ENCODE measurements at regions not wholly inside any gene's neighbourhood (a gene's known extent, or its start where the extent isn't known, plus 50 kb on each side); places are given as distances from the start of the nearest gene placed in this dataset.
A peak's percentile ranks its signal among the peaks of the same experiment; 100 is the strongest.

DNA sequence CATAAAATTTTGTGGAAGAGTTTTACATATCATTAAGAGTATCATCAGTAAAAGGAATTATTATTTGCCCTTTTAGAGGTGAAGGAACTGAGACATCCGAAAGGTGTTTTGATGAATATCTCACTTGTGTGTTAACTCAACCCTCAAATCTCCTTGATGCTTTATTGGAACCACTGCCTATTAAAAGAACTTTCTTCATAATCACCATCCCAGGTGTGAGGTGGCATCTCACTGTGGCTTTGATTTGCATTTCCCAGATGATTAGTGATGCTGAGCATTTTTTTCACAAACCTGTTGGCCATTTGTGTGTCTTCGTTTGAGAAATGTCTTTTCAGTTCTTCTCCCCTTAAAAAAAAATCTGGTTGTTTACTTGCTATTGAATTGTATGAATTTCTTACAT is 134.0 kb upstream of the SYN3 start:
- no peaks in the 10 kb centered on the region for H3K4me1 ChIP-seq (ENCODE audit: control insufficient read depth in 2 of 2, insufficient read depth in 2 of 2, low read length in 2 of 2)
- WGBS = 63% methylated on average over 2 of the region's 2 CpGs
- H3K4me3 ChIP-seq (ENCODE audit: low read length in 2 of 2) = no peak overlapping the region
- no peak overlapping the region for H3K27ac ChIP-seq (ENCODE audit: low read depth in 1 of 2, low read length in 1 of 2)
- H3K36me3 ChIP-seq (ENCODE audit: control insufficient read depth in 2 of 2, insufficient read depth in 2 of 2, low read length in 1 of 2) = no peaks in the 10 kb centered on the region
- H3K9me3 ChIP-seq (ENCODE audit: control insufficient read depth in 2 of 2, insufficient read depth in 1 of 2, low read length in 1 of 2) = no peaks in the 10 kb centered on the region
- no peaks in the 10 kb centered on the region for H3K27me3 ChIP-seq (ENCODE audit: control insufficient read depth in 2 of 2, insufficient read depth in 1 of 2, low read length in 1 of 2)
- DNase-seq (ENCODE audit: low read depth in 6 of 9, low spot score in 9 of 9) = no peak

GRCh38 chr22:33188326-33188725 is 130.1 kb upstream of the SYN3 start:
- H3K9me3 ChIP-seq (ENCODE audit: control insufficient read depth in 2 of 2, insufficient read depth in 1 of 2, low read length in 1 of 2) = no peaks in the 10 kb centered on the region
- H3K27me3 ChIP-seq (ENCODE audit: control insufficient read depth in 2 of 2, insufficient read depth in 1 of 2, low read length in 1 of 2) = no peaks in the 10 kb centered on the region
- H3K4me3 ChIP-seq (ENCODE audit: low read length in 2 of 2) = no peak overlapping the region
- 75% methylated on average over 2 of the region's 2 CpGs for WGBS
- no peaks in the 10 kb centered on the region for H3K4me1 ChIP-seq (ENCODE audit: control insufficient read depth in 2 of 2, insufficient read depth in 2 of 2, low read length in 2 of 2)
- no peaks in the 10 kb centered on the region for H3K36me3 ChIP-seq (ENCODE audit: control insufficient read depth in 2 of 2, insufficient read depth in 2 of 2, low read length in 1 of 2)
- no peak for DNase-seq (ENCODE audit: low read depth in 6 of 9, low spot score in 9 of 9)
- no peak overlapping the region for H3K27ac ChIP-seq (ENCODE audit: low read depth in 1 of 2, low read length in 1 of 2)

- no peaks in the 10 kb centered on the region for H3K4me1 ChIP-seq (ENCODE audit: control insufficient read depth in 2 of 2, insufficient read depth in 2 of 2, low read length in 2 of 2)
- H3K27ac ChIP-seq (ENCODE audit: low read depth in 1 of 2, low read length in 1 of 2) = no peak overlapping the region
- H3K4me3 ChIP-seq (ENCODE audit: low read length in 2 of 2) = no peak overlapping the region
- H3K27me3 ChIP-seq (ENCODE audit: control insufficient read depth in 2 of 2, insufficient read depth in 1 of 2, low read length in 1 of 2) = no peaks in the 10 kb centered on the region
- WGBS = 86% methylated on average over 2 of the region's 2 CpGs
- no peak for DNase-seq (ENCODE audit: low read depth in 6 of 9, low spot score in 9 of 9)
- H3K9me3 ChIP-seq (ENCODE audit: control insufficient read depth in 2 of 2, insufficient read depth in 1 of 2, low read length in 1 of 2) = no peaks in the 10 kb centered on the region
- no peaks in the 10 kb centered on the region for H3K36me3 ChIP-seq (ENCODE audit: control insufficient read depth in 2 of 2, insufficient read depth in 2 of 2, low read length in 1 of 2)
These were observed 128.6 kb upstream of the SYN3 start for GRCh38 chr22:33186816-33187215.

DNA sequence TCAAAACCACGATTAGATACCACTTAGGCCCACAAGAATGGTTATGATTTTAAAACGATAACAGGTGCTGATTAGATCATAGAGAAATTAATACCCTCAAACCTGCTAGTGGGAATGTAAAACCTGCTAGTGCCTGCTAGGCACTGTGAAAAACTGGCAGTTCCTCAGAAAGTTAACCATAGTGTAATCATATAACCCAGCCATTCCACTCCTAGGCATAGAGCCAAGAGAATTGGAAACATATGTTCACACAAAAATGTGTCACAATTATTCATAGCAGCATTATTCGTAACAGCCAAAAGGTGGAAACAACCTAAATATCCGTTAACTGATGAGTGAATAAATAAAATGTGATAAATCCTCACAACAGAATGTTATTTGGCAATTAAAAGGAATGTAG is 122.2 kb upstream of the SYN3 start:
- DNase-seq (ENCODE audit: low read depth in 6 of 9, low spot score in 9 of 9) = peak in 1 of 9 donors; percentile 6
- Histone ChIP-seq H3K27me3 (ENCODE audit: control insufficient read depth in 2 of 2, insufficient read depth in 1 of 2, low read length in 1 of 2) (no peaks in the 10 kb centered on the region), H3K9me3 (ENCODE audit: control insufficient read depth in 2 of 2, insufficient read depth in 1 of 2, low read length in 1 of 2) (no peaks in the 10 kb centered on the region), H3K27ac (ENCODE audit: low read depth in 1 of 2, low read length in 1 of 2) (no peak overlapping the region), H3K4me3 (ENCODE audit: low read length in 2 of 2) (no peak overlapping the region), H3K36me3 (ENCODE audit: control insufficient read depth in 2 of 2, insufficient read depth in 2 of 2, low read length in 1 of 2) (no peaks in the 10 kb centered on the region), H3K4me1 (ENCODE audit: control insufficient read depth in 2 of 2, insufficient read depth in 2 of 2, low read length in 2 of 2) (no peaks in the 10 kb centered on the region)
- 86% methylated on average over 4 of the region's 4 CpGs for WGBS

DNA sequence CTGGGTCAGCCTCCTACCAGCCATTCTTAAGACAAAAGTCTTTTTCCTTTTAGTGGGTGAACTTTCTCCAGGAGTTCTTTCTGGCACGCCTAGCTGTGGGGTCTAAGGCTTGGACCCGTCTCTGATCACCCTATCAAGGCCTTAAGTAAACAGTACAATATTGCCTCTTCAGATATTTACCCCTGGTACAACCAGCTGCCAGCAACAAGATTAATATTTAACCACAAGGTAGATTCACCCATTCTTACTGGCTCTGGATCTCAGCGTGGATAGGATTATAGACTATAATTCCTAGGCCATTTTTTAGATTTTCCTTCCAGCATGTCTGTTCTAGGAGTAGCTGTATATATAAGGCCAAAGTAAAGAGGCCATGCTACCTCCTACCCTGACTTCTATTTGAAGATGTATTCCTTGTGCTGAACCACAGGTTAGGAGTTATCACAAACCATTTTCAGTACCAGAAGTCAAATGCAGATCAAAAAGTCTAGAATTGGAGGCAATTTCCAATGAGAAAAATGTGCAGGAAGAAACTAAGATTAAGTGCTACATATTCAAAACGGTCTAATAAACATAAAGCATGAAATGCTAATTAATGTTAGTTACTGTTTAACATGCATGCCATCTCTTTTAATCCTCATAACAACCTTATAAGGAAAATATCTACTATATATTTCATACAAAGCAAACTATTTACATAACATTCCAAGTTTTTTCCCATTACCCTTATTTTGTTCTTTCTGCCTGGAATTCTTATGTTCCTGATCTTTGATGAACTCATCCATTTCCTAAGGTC is 110.0 kb upstream of the SYN3 start:
- no peak overlapping the region for H3K27ac ChIP-seq (ENCODE audit: low read depth in 1 of 2, low read length in 1 of 2)
- WGBS = 85% methylated on average over 4 of the region's 4 CpGs
- DNase-seq (ENCODE audit: low read depth in 6 of 9, low spot score in 9 of 9) = no peak

GRCh38 chr22:33166206-33166605 is 108.0 kb upstream of the SYN3 start:
- no peaks in the 10 kb centered on the region for H3K36me3 ChIP-seq (ENCODE audit: control insufficient read depth in 2 of 2, insufficient read depth in 2 of 2, low read length in 1 of 2)
- H3K9me3 ChIP-seq (ENCODE audit: control insufficient read depth in 2 of 2, insufficient read depth in 1 of 2, low read length in 1 of 2) = no peaks in the 10 kb centered on the region
- 60% methylated on average over 7 of the region's 7 CpGs for WGBS
- no peak overlapping the region for H3K27ac ChIP-seq (ENCODE audit: low read depth in 1 of 2, low read length in 1 of 2)
- H3K4me3 ChIP-seq (ENCODE audit: low read length in 2 of 2) = no peak overlapping the region
- no peaks in the 10 kb centered on the region for H3K27me3 ChIP-seq (ENCODE audit: control insufficient read depth in 2 of 2, insufficient read depth in 1 of 2, low read length in 1 of 2)
- no peaks in the 10 kb centered on the region for H3K4me1 ChIP-seq (ENCODE audit: control insufficient read depth in 2 of 2, insufficient read depth in 2 of 2, low read length in 2 of 2)
- no peak for DNase-seq (ENCODE audit: low read depth in 6 of 9, low spot score in 9 of 9)

More for the DNA sequence above, 110.0 kb upstream of the SYN3 start:
- no peaks in the 10 kb centered on the region for H3K4me1 ChIP-seq (ENCODE audit: control insufficient read depth in 2 of 2, insufficient read depth in 2 of 2, low read length in 2 of 2)
- no peak overlapping the region for H3K4me3 ChIP-seq (ENCODE audit: low read length in 2 of 2)
- H3K27me3 ChIP-seq (ENCODE audit: control insufficient read depth in 2 of 2, insufficient read depth in 1 of 2, low read length in 1 of 2) = no peaks in the 10 kb centered on the region
- no peaks in the 10 kb centered on the region for H3K36me3 ChIP-seq (ENCODE audit: control insufficient read depth in 2 of 2, insufficient read depth in 2 of 2, low read length in 1 of 2)
- H3K9me3 ChIP-seq (ENCODE audit: control insufficient read depth in 2 of 2, insufficient read depth in 1 of 2, low read length in 1 of 2) = no peaks in the 10 kb centered on the region

DNA sequence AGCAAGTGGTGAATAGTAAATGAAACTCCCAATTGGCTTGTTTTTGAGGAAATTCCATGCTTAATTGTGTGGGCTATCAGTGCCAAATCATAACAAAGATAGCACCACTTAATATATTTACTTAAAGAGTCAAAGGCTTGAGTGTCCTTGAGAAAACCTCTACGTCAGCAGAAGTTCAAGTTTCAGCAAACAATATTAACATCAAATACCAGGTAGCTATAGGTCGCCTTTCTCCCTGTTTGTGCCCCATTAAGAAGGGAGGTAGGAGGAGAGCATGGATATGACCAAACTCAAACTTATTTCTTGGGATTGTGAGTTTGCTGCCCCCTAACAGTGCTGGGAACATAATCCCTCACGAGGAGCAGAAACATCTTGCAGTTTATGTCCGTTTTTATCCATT is 105.6 kb upstream of the SYN3 start:
- Histone ChIP-seq H3K9me3 (ENCODE audit: control insufficient read depth in 2 of 2, insufficient read depth in 1 of 2, low read length in 1 of 2) (no peaks in the 10 kb centered on the region), H3K27me3 (ENCODE audit: control insufficient read depth in 2 of 2, insufficient read depth in 1 of 2, low read length in 1 of 2) (no peaks in the 10 kb centered on the region), H3K36me3 (ENCODE audit: control insufficient read depth in 2 of 2, insufficient read depth in 2 of 2, low read length in 1 of 2) (no peaks in the 10 kb centered on the region), H3K27ac (ENCODE audit: low read depth in 1 of 2, low read length in 1 of 2) (no peak overlapping the region), H3K4me3 (ENCODE audit: low read length in 2 of 2) (no peak overlapping the region), H3K4me1 (ENCODE audit: control insufficient read depth in 2 of 2, insufficient read depth in 2 of 2, low read length in 2 of 2) (no peaks in the 10 kb centered on the region)
- no peak for DNase-seq (ENCODE audit: low read depth in 6 of 9, low spot score in 9 of 9)
- WGBS = 75% methylated on average over 4 of the region's 4 CpGs

- Histone ChIP-seq H3K4me3 (ENCODE audit: low read length in 2 of 2) (no peak overlapping the region), H3K27me3 (ENCODE audit: control insufficient read depth in 2 of 2, insufficient read depth in 1 of 2, low read length in 1 of 2) (no peaks in the 10 kb centered on the region), H3K27ac (ENCODE audit: low read depth in 1 of 2, low read length in 1 of 2) (no peak overlapping the region), H3K4me1 (ENCODE audit: control insufficient read depth in 2 of 2, insufficient read depth in 2 of 2, low read length in 2 of 2) (no peaks in the 10 kb centered on the region), H3K9me3 (ENCODE audit: control insufficient read depth in 2 of 2, insufficient read depth in 1 of 2, low read length in 1 of 2) (no peaks in the 10 kb centered on the region), H3K36me3 (ENCODE audit: control insufficient read depth in 2 of 2, insufficient read depth in 2 of 2, low read length in 1 of 2) (no peaks in the 10 kb centered on the region)
- WGBS = 35% methylated on average over 3 of the region's 3 CpGs
- no peak for DNase-seq (ENCODE audit: low read depth in 6 of 9, low spot score in 9 of 9)
These were observed 104.0 kb upstream of the SYN3 start for GRCh38 chr22:33162196-33162595.

- H3K4me1 ChIP-seq (ENCODE audit: control insufficient read depth in 2 of 2, insufficient read depth in 2 of 2, low read length in 2 of 2) = no peaks in the 10 kb centered on the region
- no peaks in the 10 kb centered on the region for H3K36me3 ChIP-seq (ENCODE audit: control insufficient read depth in 2 of 2, insufficient read depth in 2 of 2, low read length in 1 of 2)
- no peaks in the 10 kb centered on the region for H3K9me3 ChIP-seq (ENCODE audit: control insufficient read depth in 2 of 2, insufficient read depth in 1 of 2, low read length in 1 of 2)
- no peak overlapping the region for H3K27ac ChIP-seq (ENCODE audit: low read depth in 1 of 2, low read length in 1 of 2)
- 100% methylated on average over 1 of the region's 1 CpG for WGBS
- H3K27me3 ChIP-seq (ENCODE audit: control insufficient read depth in 2 of 2, insufficient read depth in 1 of 2, low read length in 1 of 2) = no peaks in the 10 kb centered on the region
- DNase-seq (ENCODE audit: low read depth in 6 of 9, low spot score in 9 of 9) = no peak
- H3K4me3 ChIP-seq (ENCODE audit: low read length in 2 of 2) = no peak overlapping the region
These were observed 102.3 kb upstream of the SYN3 start for GRCh38 chr22:33160525-33160924.
